Progenitor cell of endocrine pancreas (in vitro differentiated cells): ENCODE measurements at regions not wholly inside any gene's neighbourhood (a gene's known extent, or its start where the extent isn't known, plus 50 kb on each side); places are given as distances from the start of the nearest gene placed in this dataset.

Source experiments
- DNase-seq: peaks from one replicate; pipeline ENCODE4 v3.0.0; 2021; ENCODE audit warnings: low spot score; ENCODE audit not compliant: unreplicated experiment
- H3K27ac Mint-ChIP-seq: 2 replicates; pipeline ENCODE4 v1.8.0; 2021; ENCODE audit warnings: mild to moderate bottlenecking, moderate library complexity, mixed read lengths
- H3K27me3 Mint-ChIP-seq: 2 replicates; pipeline ENCODE4 v1.8.0; 2021; ENCODE audit warnings: mixed read lengths
- H3K36me3 Mint-ChIP-seq: 2 replicates; pipeline ENCODE4 v1.8.0; 2022; ENCODE audit warnings: mixed read lengths; ENCODE audit not compliant: insufficient read depth
- H3K4me1 Mint-ChIP-seq: 2 replicates; pipeline ENCODE4 v1.8.0; 2021; ENCODE audit warnings: low read depth, mixed read lengths
- H3K4me3 Mint-ChIP-seq: 2 replicates; pipeline ENCODE4 v1.8.0; 2021; ENCODE audit warnings: low read depth, mild to moderate bottlenecking, moderate library complexity, mixed read lengths
- H3K9me3 Mint-ChIP-seq: 2 replicates; pipeline ENCODE4 v1.8.0; 2021; ENCODE audit warnings: low read depth, mixed read lengths
- CTCF ChIP-seq: fragments of 200-600 bp; sonication (generic); IDR thresholded peaks from one replicate; pipeline ENCODE4 v1.5.0; 2021; ENCODE audit warnings: antibody characterized with exemption, mild to moderate bottlenecking; ENCODE audit not compliant: unreplicated experiment

GRCh38 chr2:193228276-193228675 is 1033.5 kb upstream of the TMEFF2 start:
- no peaks in the 10 kb centered on the region for H3K27me3 Mint-ChIP-seq
- no peak for TF ChIP-seq CTCF
- H3K4me1 Mint-ChIP-seq = no peaks in the 10 kb centered on the region
- H3K9me3 Mint-ChIP-seq = no peaks in the 10 kb centered on the region
- H3K27ac Mint-ChIP-seq = no peak overlapping the region
- no peak for DNase-seq
- H3K36me3 Mint-ChIP-seq = no peaks in the 10 kb centered on the region
- no peak overlapping the region for H3K4me3 Mint-ChIP-seq

- Mint-ChIP-seq H3K9me3 (no peaks in the 10 kb centered on the region), H3K27me3 (no peaks in the 10 kb centered on the region), H3K4me1 (no peaks in the 10 kb centered on the region), H3K36me3 (no peaks in the 10 kb centered on the region), H3K27ac (no peak overlapping the region), H3K4me3 (no peak overlapping the region)
- TF ChIP-seq CTCF = no peak
- no peak for DNase-seq
Observed at GRCh38 chr2:193222454-193222853, 1027.7 kb upstream of the TMEFF2 start.

GRCh38 chr2:193219413-193219812 is 1024.7 kb upstream of the TMEFF2 start:
- Mint-ChIP-seq H3K4me1 (no peaks in the 10 kb centered on the region), H3K4me3 (no peak overlapping the region), H3K27ac (no peak overlapping the region), H3K27me3 (no peaks in the 10 kb centered on the region), H3K36me3 (no peaks in the 10 kb centered on the region), H3K9me3 (no peaks in the 10 kb centered on the region)
- DNase-seq = no peak
- TF ChIP-seq CTCF = no peak

- no peaks in the 10 kb centered on the region for H3K27me3 Mint-ChIP-seq
- no peak overlapping the region for H3K4me3 Mint-ChIP-seq
- H3K4me1 Mint-ChIP-seq = no peaks in the 10 kb centered on the region
- no peaks in the 10 kb centered on the region for H3K36me3 Mint-ChIP-seq
- DNase-seq = no peak
- H3K9me3 Mint-ChIP-seq = peaks cover 6% of the 10 kb centered on the region
- H3K27ac Mint-ChIP-seq = no peak overlapping the region
- TF ChIP-seq CTCF = no peak
Observed at GRCh38 chr2:193201583-193201982, 1006.9 kb upstream of the TMEFF2 start.

GRCh38 chr2:193199322-193199721 is 1004.6 kb upstream of the TMEFF2 start:
- H3K4me3 Mint-ChIP-seq = no peak overlapping the region

More at GRCh38 chr2:193199322-193199721, 1004.6 kb upstream of the TMEFF2 start:
- Mint-ChIP-seq H3K36me3 (no peaks in the 10 kb centered on the region), H3K4me1 (no peaks in the 10 kb centered on the region), H3K27ac (no peak overlapping the region), H3K9me3 (peaks cover 9% of the 10 kb centered on the region), H3K27me3 (no peaks in the 10 kb centered on the region)
- DNase-seq = no peak
- no peak for TF ChIP-seq CTCF
